Stimulated activated CD8-positive, alpha-beta memory T cell treated with anti-CD3 and anti-CD28 coated beads, Interleukin-15, amount 100 ng/mL, for 48 hours (primary cell): ENCODE measurements at regions not wholly inside any gene's neighbourhood (a gene's known extent, or its start where the extent isn't known, plus 50 kb on each side); places are given as distances from the start of the nearest gene placed in this dataset.
"Not testable (repeated sequence)": the region's sequence is repeated elsewhere in the genome, so short reads cannot be mapped to it uniquely, and the experiment has no call there.

Experiments used
- DNase-seq, 2 donors: peaks; one replicate each; pipeline ENCODE4 v3.0.0-alpha.2; 2020; ENCODE audit warnings: low read depth in 2 of 2

GRCh38 chr20:24836041-24836533 lies 113.0 kb upstream of the CST7 start:
- no peak for DNase-seq

- DNase-seq, result no peak
Measured at GRCh38 chr20:24836661-24837299, 112.3 kb upstream of the CST7 start.

- no peak for DNase-seq
Measured at GRCh38 chr20:24837781-24838450, 111.2 kb upstream of the CST7 start.

- no peak for DNase-seq
Measured at GRCh38 chr20:24838546-24839535, 110.2 kb upstream of the CST7 start.

GRCh38 chr20:24840121-24840713 lies 108.9 kb upstream of the CST7 start:
- no peak for DNase-seq

GRCh38 chr20:24842274-24842917 lies 106.7 kb upstream of the CST7 start:
- no peak for DNase-seq

GRCh38 chr20:24842918-24843715 lies 106.0 kb upstream of the CST7 start:
- no peak for DNase-seq

GRCh38 chr20:24850176-24850575 lies 98.9 kb upstream of the CST7 start:
- DNase-seq, result no peak

GRCh38 chr20:24851346-24852019 lies 97.6 kb upstream of the CST7 start:
- no peak for DNase-seq

- DNase-seq, result no peak
Measured at GRCh38 chr20:24853916-24854315, 95.2 kb upstream of the CST7 start.

GRCh38 chr20:24855848-24856247 lies 93.2 kb upstream of the CST7 start:
- no peak for DNase-seq

GRCh38 chr20:24858500-24858899 lies 90.6 kb upstream of the CST7 start:
- DNase-seq, result not testable (repeated sequence)

- no peak for DNase-seq
Measured at GRCh38 chr20:24859539-24859938, 89.5 kb upstream of the CST7 start.

GRCh38 chr20:24862186-24862585 lies 86.9 kb upstream of the CST7 start:
- no peak for DNase-seq

GRCh38 chr20:24862606-24863005 lies 86.5 kb upstream of the CST7 start:
- no peak for DNase-seq

GRCh38 chr20:24863356-24863755 lies 85.7 kb upstream of the CST7 start:
- no peak for DNase-seq

- no peak for DNase-seq
Measured at GRCh38 chr20:24866008-24866407, 83.1 kb upstream of the CST7 start.

GRCh38 chr20:24866742-24867141 lies 82.3 kb upstream of the CST7 start:
- DNase-seq, result no peak

- DNase-seq, result no peak
Measured at GRCh38 chr20:24867556-24867955, 81.5 kb upstream of the CST7 start.

GRCh38 chr20:24868396-24868927 lies 80.6 kb upstream of the CST7 start:
- DNase-seq, result no peak
